HepG2 (cell line): ENCODE measurements at regions not wholly inside any gene's neighbourhood (a gene's known extent, or its start where the extent isn't known, plus 50 kb on each side); places are given as distances from the start of the nearest gene placed in this dataset.

ENCODE experiments used
- ATAC-seq: fragments of 200-7000 bp; cut with Tn5 transposase; 3 replicates; pipeline ENCODE4 v1.9.1; 2020; ENCODE audit warnings: mild to moderate bottlenecking, moderate library complexity
- BruUV-seq: library from RNA; stranded (reverse); fragments of 400-500 nt; replicated peaks from 2 replicates; lab custom pipeline; 2021; lab: Mats Ljungman, UMichigan
- CTCF ChIA-PET: fragments of 300-600 bp; formaldehyde crosslinking; extraction: SDS; loops from one replicate; lab custom pipeline; 2021; ENCODE audit warnings: low total read pairs, inconsistent platforms, low intra/inter-chr PET ratio; lab: Yijun Ruan, JAX
- POLR2A ChIA-PET: fragments of 350-600 bp; sonication (Branson Sonifier 250); formaldehyde crosslinking; loops from one replicate; lab custom pipeline; 2020; ENCODE audit warnings: antibody characterized with exemption, inconsistent platforms; lab: Yijun Ruan, JAX
- DNase-seq: peaks from one replicate; pipeline ENCODE4 v3.0.0-alpha.2; 2015; ENCODE audit warnings: low spot score
- FAIRE-seq: peaks from 3 replicates; lab custom pipeline; 2011; peaks lifted over from hg19 to GRCh38; lab: Jason Lieb, UNC
- H2AFZ ChIP-seq: one replicate; pipeline ENCODE4 v1.6.1; 2011; ENCODE audit warnings: low read length, inconsistent platforms
- H3K27ac ChIP-seq: fragments of 300-600 bp; 3 replicates; pipeline ENCODE4 v1.8.0; 2011; ENCODE audit warnings: mixed run types, mild to moderate bottlenecking, mixed read lengths, low read length, inconsistent platforms; ENCODE audit not compliant: insufficient read depth; ENCODE audit errors: extremely low read length
- H3K27me3 ChIP-seq, 2 experiments: fragments of 200-600 bp in 1 of 2; 2 replicates in 1 of 2; 3 replicates in 1 of 2; pipeline versions ENCODE4 v1.6.0 to v1.8.0; 2011; ENCODE audit warnings: low read length in 2 of 2, mild to moderate bottlenecking in 2 of 2, moderate library complexity in 2 of 2, inconsistent platforms in 1 of 2; ENCODE audit not compliant: insufficient read depth in 2 of 2, control insufficient read depth in 1 of 2
- H3K36me3 ChIP-seq, 2 experiments: fragments of 200-600 bp in 1 of 2; replicated peaks in 1 of 2; 2 replicates in 1 of 2; 3 replicates in 1 of 2; pipeline versions ENCODE4 v1.5.1 to v1.8.0; 2011; ENCODE audit warnings: low read length in 2 of 2, inconsistent platforms in 1 of 2; ENCODE audit not compliant: insufficient read depth in 2 of 2, control insufficient read depth in 1 of 2
- H3K4me1 ChIP-seq: 2 replicates; pipeline ENCODE4 v1.5.1; 2012; ENCODE audit warnings: low read length, inconsistent platforms; ENCODE audit not compliant: insufficient read depth
- H3K4me2 ChIP-seq: 2 replicates; pipeline ENCODE4 v1.6.0; 2011; ENCODE audit warnings: low read depth, low read length, inconsistent platforms
- H3K4me3 ChIP-seq, 3 experiments: fragments of 200-600 bp in 1 of 3; sonication (generic), shearing (Covaris generic) in 1 of 3; replicated peaks in 1 of 3; 2 replicates each; pipeline ENCODE4 v1.5.1; 2011 to 2016; ENCODE audit warnings: low read length in 3 of 3, inconsistent platforms in 2 of 3, low read depth in 2 of 3, mild to moderate bottlenecking in 2 of 3, control low read depth in 1 of 3, mixed read lengths in 1 of 3; ENCODE audit not compliant: insufficient read depth in 1 of 3
- H3K79me2 ChIP-seq: one replicate; pipeline ENCODE4 v1.6.1; 2011; ENCODE audit warnings: low read length, inconsistent platforms; ENCODE audit not compliant: insufficient read depth
- H3K9ac ChIP-seq: 2 replicates; pipeline ENCODE4 v1.6.0; 2011; ENCODE audit warnings: mild to moderate bottlenecking, low read depth, low read length, inconsistent platforms; ENCODE audit not compliant: insufficient read depth
- H3K9me3 ChIP-seq: 2 replicates; pipeline ENCODE4 v1.5.1; 2012; ENCODE audit warnings: mild to moderate bottlenecking, low read length
- H4K20me1 ChIP-seq: 2 replicates; pipeline ENCODE4 v1.6.0; 2011; ENCODE audit warnings: inconsistent platforms, mild to moderate bottlenecking, low read length, moderate library complexity; ENCODE audit not compliant: insufficient read depth
- ATRX ChIP-seq: sonication (generic); formaldehyde crosslinking; IDR thresholded peaks from 2 replicates; pipeline ENCODE4 v1.4.0; 2020; ENCODE audit warnings: missing genetic modification reagents, borderline replicate concordance
- CEBPB ChIP-seq: IDR thresholded peaks from 2 replicates; pipeline ENCODE4 v1.6.1; 2011; ENCODE audit warnings: low read depth, low read length, improper control_type of control experiment, borderline replicate concordance
- EP300 ChIP-seq, 3 experiments: sonication (generic) in 1 of 3; formaldehyde crosslinking in 1 of 3; IDR thresholded peaks; 2 replicates each; pipeline versions ENCODE4 v1.5.1 to v1.6.1; 2011 to 2020; ENCODE audit warnings: low read depth in 2 of 3, low read length in 2 of 3, borderline replicate concordance in 1 of 3, improper control_type of control experiment in 1 of 3, mild to moderate bottlenecking in 1 of 3, missing genetic modification reagents in 1 of 3, moderate library complexity in 1 of 3
- FOSL2 ChIP-seq: sonication (generic); formaldehyde crosslinking; IDR thresholded peaks from 2 replicates; pipeline ENCODE4 v1.4.0; 2020; ENCODE audit warnings: missing genetic modification reagents
- FOXO1 ChIP-seq: sonication (generic); formaldehyde crosslinking; IDR thresholded peaks from 2 replicates; pipeline ENCODE4 v1.4.0; 2020; ENCODE audit warnings: missing genetic modification reagents
- FOXO4 ChIP-seq: sonication (generic); formaldehyde crosslinking; conservative IDR thresholded peaks from 2 replicates; pipeline ENCODE4 v1.8.1; 2023; ENCODE audit warnings: missing genetic modification reagents
- GATAD1 ChIP-seq: IDR thresholded peaks from 2 replicates; pipeline ENCODE4 v1.6.1; 2016; ENCODE audit warnings: missing genetic modification reagents, missing compliant biosample characterization
- HES4 ChIP-seq: sonication (generic); formaldehyde crosslinking; IDR thresholded peaks from 2 replicates; pipeline ENCODE4 v1.9.0; 2021; ENCODE audit warnings: mild to moderate bottlenecking, missing genetic modification reagents, borderline replicate concordance
- MEIS1 ChIP-seq: sonication (generic); formaldehyde crosslinking; IDR thresholded peaks from 2 replicates; pipeline ENCODE4 v1.9.0; 2021; ENCODE audit warnings: mild to moderate bottlenecking, missing genetic modification reagents, moderate library complexity, borderline replicate concordance
- NR2F6 ChIP-seq, 2 experiments: IDR thresholded peaks; 2 replicates each; pipeline ENCODE4 v1.6.1; 2016; ENCODE audit warnings: antibody characterized with exemption in 1 of 2, mild to moderate bottlenecking in 1 of 2
- PRDM15 ChIP-seq: sonication (generic); formaldehyde crosslinking; IDR thresholded peaks from 2 replicates; pipeline ENCODE4 v1.4.0; 2020; ENCODE audit warnings: missing genetic modification reagents
- PRPF4 ChIP-seq: fragments of 200-400 bp; formaldehyde crosslinking; IDR thresholded peaks from 2 replicates; pipeline ENCODE4 v1.6.1; 2016; ENCODE audit warnings: low read length, low read depth; ENCODE audit not compliant: poor library complexity, severe bottlenecking
- RARA ChIP-seq: IDR thresholded peaks from 2 replicates; pipeline ENCODE4 v1.6.1; 2016; ENCODE audit warnings: missing genetic modification reagents, missing compliant biosample characterization
- REPIN1 ChIP-seq: sonication (generic); formaldehyde crosslinking; IDR thresholded peaks from 2 replicates; pipeline ENCODE4 v1.8.0; 2022; ENCODE audit warnings: missing genetic modification reagents, low read depth, mild to moderate bottlenecking, borderline replicate concordance
- SALL1 ChIP-seq: sonication (generic); formaldehyde crosslinking; IDR thresholded peaks from 2 replicates; pipeline ENCODE4 v1.8.0; 2022; ENCODE audit warnings: mild to moderate bottlenecking, missing genetic modification reagents
- SP2 ChIP-seq: sonication (generic); formaldehyde crosslinking; IDR thresholded peaks from 2 replicates; pipeline ENCODE4 v1.5.1; 2020; ENCODE audit warnings: mild to moderate bottlenecking, missing genetic modification reagents
- ZBTB38 ChIP-seq: sonication (generic); formaldehyde crosslinking; IDR thresholded peaks from 2 replicates; pipeline ENCODE4 v1.5.1; 2020; ENCODE audit warnings: mild to moderate bottlenecking, missing genetic modification reagents
- ZNF883 ChIP-seq: sonication (generic); formaldehyde crosslinking; IDR thresholded peaks from 2 replicates; pipeline ENCODE4 v1.5.1; 2020; ENCODE audit warnings: mild to moderate bottlenecking, missing genetic modification reagents; ENCODE audit errors: not compliant biosample characterization
- WGBS: methylation state at CpG from one replicate; pipeline ENCODE4 v1.1.6; 2017; ENCODE audit warnings: low lambda C conversion rate; 5-methylcytosine and 5-hydroxymethylcytosine counted together
- in situ Hi-C: cut with HindIII; loops from 2 replicates; pipeline ENCODE4 v1.10.0; 2017; ENCODE audit warnings: low pct_unique_long_range_greater_than_20kb; ENCODE audit not compliant: extremely low pct_ligation_motif_present
- intact Hi-C: fragments of 100-400 bp; cut with micrococcal nuclease; formaldehyde crosslinking; loops from one replicate; pipeline ENCODE4 v1.10.0; 2022; ENCODE audit not compliant: unreplicated experiment

- TF ChIP-seq HES4 (CRISPR knock-in tag) (no peak), PRPF4 (no peak), PRDM15 (CRISPR knock-in tag) (no peak), ATRX (CRISPR knock-in tag) (no peak), REPIN1 (CRISPR knock-in tag) (no peak), ZNF883 (CRISPR knock-in tag) (no peak)
Observed at GRCh38 chr13:22041741-22042140, 370.9 kb downstream of the FGF9 start (continued).

GRCh38 chr13:22047082-22047784, 376.4 kb downstream of the FGF9 start:
- no peak overlapping the region for H3K4me2 ChIP-seq
- H3K9ac ChIP-seq: no peak overlapping the region
- H3K27ac ChIP-seq: no peak overlapping the region
- no TSS peak for BruUV-seq
- no peak overlapping the region for H3K4me3 ChIP-seq
- CTCF ChIA-PET: no interaction called here
- FAIRE-seq: no peak
- peak; percentile 30 for DNase-seq
- POLR2A ChIA-PET: no interaction called here
- 4% methylated on average over 2 of the region's 2 CpGs for WGBS
- no peaks in the 10 kb centered on the region for H3K79me2 ChIP-seq
- H3K4me1 ChIP-seq: peaks cover 19% of the 10 kb centered on the region
- no peaks in the 10 kb centered on the region for H3K36me3 ChIP-seq
- no peaks in the 10 kb centered on the region; a peak in 1 of 5 replicates for H3K27me3 ChIP-seq
- H2AFZ ChIP-seq: no peak overlapping the region
- in situ Hi-C loops (no loop called here), intact Hi-C loops (no loop called here)
- peak; percentile 79 for ATAC-seq
- H3K9me3 ChIP-seq: no peaks in the 10 kb centered on the region
- no peaks in the 10 kb centered on the region for H4K20me1 ChIP-seq
- TF ChIP-seq ZBTB38 (CRISPR knock-in tag): no peak
- TF ChIP-seq SP2: no peak
- TF ChIP-seq NR2F6 (IDR thresholded peaks at IDR 0.05): peak; percentile 45; the same call in 1 of the 2 replicates
- TF ChIP-seq NR2F6 (CRISPR knock-in tag; IDR thresholded peaks at IDR 0.05): no peak
- 0 out of 2 replicates have a peak, but pooled peaks have one; percentile 25 for TF ChIP-seq SALL1 (CRISPR knock-in tag)
- TF ChIP-seq FOSL2 (CRISPR knock-in tag): peak; percentile 70
- no peak for TF ChIP-seq MEIS1 (CRISPR knock-in tag)
- TF ChIP-seq FOXO1: no peak
- TF ChIP-seq FOXO4: no peak
- TF ChIP-seq RARA (CRISPR knock-in tag): 0 out of 2 replicates have a peak, but pooled peaks have one; percentile 26
- TF ChIP-seq CEBPB: peak; percentile 67
- no peak for TF ChIP-seq GATAD1 (CRISPR knock-in tag)
- TF ChIP-seq EP300 (IDR thresholded peaks at IDR 0.05; ENCODE audit: low read depth in 2 of 2, low read length in 2 of 2): no peak
- no peak for TF ChIP-seq EP300 (CRISPR knock-in tag; IDR thresholded peaks at IDR 0.05; ENCODE audit: borderline replicate concordance)
